Vagina (tissue), 2 donors: ENCODE measurements at regions not wholly inside any gene's neighbourhood (a gene's known extent, or its start where the extent isn't known, plus 50 kb on each side); places are given as distances from the start of the nearest gene placed in this dataset.

ENCODE experiments used
- DNase-seq, 2 donors: peaks; one replicate each; pipeline ENCODE4 v3.0.0-alpha.2; 2017; ENCODE audit errors: extremely low spot score in 2 of 2
- H3K27ac ChIP-seq: fragments of 200-600 bp; sonication (generic); one replicate; pipeline ENCODE4 v1.5.1; 2019
- H3K27me3 ChIP-seq: fragments of 200-600 bp; sonication (generic); one replicate; pipeline ENCODE4 v1.5.1; 2019
- H3K36me3 ChIP-seq, 2 donors: fragments of 200-600 bp; sonication (generic); one replicate each; pipeline ENCODE4 v1.5.1; 2017 to 2019
- H3K4me1 ChIP-seq: fragments of 200-600 bp; sonication (generic); one replicate; pipeline ENCODE4 v1.5.1; 2019
- H3K4me3 ChIP-seq, 2 donors: fragments of 200-600 bp; sonication (generic); 1 replicate in 1 of 2; 2 replicates in 1 of 2; pipeline ENCODE4 v1.5.1; 2016 to 2019
- H3K9me3 ChIP-seq: fragments of 200-600 bp; sonication (generic); one replicate; pipeline ENCODE4 v1.5.1; 2019
- POLR2A ChIP-seq, 2 donors: fragments of 450-650 bp; IDR thresholded peaks; one replicate each; pipeline ENCODE4 v1.6.1; 2017; ENCODE audit warnings: antibody characterized with exemption in 2 of 2, mild to moderate bottlenecking in 2 of 2, moderate library complexity in 2 of 2
- POLR2AphosphoS5 ChIP-seq, 2 donors: sonication (generic); formaldehyde crosslinking; IDR thresholded peaks; one replicate each; pipeline ENCODE4 v1.9.0; 2017; ENCODE audit warnings: antibody characterized with exemption in 2 of 2, mild to moderate bottlenecking in 2 of 2, low read depth in 1 of 2; ENCODE audit not compliant: insufficient read depth in 1 of 2
- intact Hi-C: fragments of 100-400 bp; cut with DNase I; formaldehyde crosslinking; loops from one replicate; pipeline ENCODE4 v1.15.1; 2023
- TF ChIP-seq, protein P1 (sequence below), 3 experiments: fragments of 450-650 bp in 2 of 3; fragments of 200-600 bp in 1 of 3; sonication (generic) in 1 of 3; IDR thresholded peaks; one replicate each; pipeline ENCODE4 v1.5.1; 2017 to 2019; ENCODE audit warnings: antibody characterized with exemption in 3 of 3, mild to moderate bottlenecking in 2 of 3, moderate library complexity in 2 of 3

DNA sequence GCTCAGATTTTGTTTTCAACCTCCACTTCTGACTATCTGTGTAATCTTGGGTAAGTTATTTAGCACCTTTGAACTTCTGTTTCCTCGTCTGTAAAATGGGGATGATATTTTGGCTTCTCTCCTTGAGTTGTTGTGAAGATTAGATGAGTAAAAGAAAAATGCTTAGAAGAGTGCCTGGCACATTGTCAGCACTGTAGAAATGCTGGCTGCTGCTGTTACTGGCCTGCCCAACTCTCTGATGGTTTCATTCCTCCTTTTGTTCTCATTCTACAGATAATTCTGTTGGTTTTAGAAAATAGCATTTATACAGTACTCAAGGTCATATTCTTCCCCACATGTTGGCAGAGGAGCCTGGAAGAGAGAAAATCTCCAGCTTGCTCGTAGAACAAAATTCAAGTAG is 547.2 kb upstream of the JAG1 start:
- DNase-seq, result no peak
- H3K27me3 ChIP-seq, result no peaks in the 10 kb centered on the region
- intact Hi-C loops, result no loop called here

DNA sequence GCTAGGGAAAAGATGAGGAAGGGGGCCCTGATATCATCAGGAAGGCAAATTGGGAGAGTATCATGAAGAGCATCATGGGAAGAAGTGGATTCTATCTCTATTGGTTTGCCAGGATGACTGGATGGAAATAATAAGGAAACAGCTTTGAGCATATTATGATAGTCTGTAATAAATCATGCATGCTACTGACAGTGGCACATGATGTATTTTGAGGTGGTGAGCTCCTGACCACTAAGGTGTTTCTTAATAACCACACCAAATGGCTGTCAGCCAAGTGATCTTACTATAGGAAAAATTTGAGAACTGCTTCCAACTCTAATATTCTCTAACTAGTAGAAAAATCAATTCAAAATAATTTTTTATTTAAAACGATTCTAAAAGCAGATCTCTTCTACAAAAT is 548.4 kb upstream of the JAG1 start:
- no peak for DNase-seq
- H3K9me3 ChIP-seq, result no peaks in the 10 kb centered on the region
- H3K27me3 ChIP-seq, result no peaks in the 10 kb centered on the region
- H3K4me1 ChIP-seq, result peaks cover 6% of the 10 kb centered on the region
- H3K4me3 ChIP-seq, result no peak overlapping the region
- no peak overlapping the region for H3K27ac ChIP-seq
- intact Hi-C loops, result no loop called here
- no peak for TF ChIP-seq POLR2AphosphoS5 (IDR thresholded peaks at IDR 0.05; ENCODE audit: insufficient read depth in 1 of 2, low read depth in 1 of 2)
- TF ChIP-seq POLR2A (IDR thresholded peaks at IDR 0.05), result no peak
- TF ChIP-seq, protein P1, sequence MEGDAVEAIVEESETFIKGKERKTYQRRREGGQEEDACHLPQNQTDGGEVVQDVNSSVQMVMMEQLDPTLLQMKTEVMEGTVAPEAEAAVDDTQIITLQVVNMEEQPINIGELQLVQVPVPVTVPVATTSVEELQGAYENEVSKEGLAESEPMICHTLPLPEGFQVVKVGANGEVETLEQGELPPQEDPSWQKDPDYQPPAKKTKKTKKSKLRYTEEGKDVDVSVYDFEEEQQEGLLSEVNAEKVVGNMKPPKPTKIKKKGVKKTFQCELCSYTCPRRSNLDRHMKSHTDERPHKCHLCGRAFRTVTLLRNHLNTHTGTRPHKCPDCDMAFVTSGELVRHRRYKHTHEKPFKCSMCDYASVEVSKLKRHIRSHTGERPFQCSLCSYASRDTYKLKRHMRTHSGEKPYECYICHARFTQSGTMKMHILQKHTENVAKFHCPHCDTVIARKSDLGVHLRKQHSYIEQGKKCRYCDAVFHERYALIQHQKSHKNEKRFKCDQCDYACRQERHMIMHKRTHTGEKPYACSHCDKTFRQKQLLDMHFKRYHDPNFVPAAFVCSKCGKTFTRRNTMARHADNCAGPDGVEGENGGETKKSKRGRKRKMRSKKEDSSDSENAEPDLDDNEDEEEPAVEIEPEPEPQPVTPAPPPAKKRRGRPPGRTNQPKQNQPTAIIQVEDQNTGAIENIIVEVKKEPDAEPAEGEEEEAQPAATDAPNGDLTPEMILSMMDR (IDR thresholded peaks at IDR 0.05), result no peak
- no peaks in the 10 kb centered on the region for H3K36me3 ChIP-seq

More for the DNA sequence above, 547.2 kb upstream of the JAG1 start:
- TF ChIP-seq, protein P1 (IDR thresholded peaks at IDR 0.05), result no peak
- TF ChIP-seq POLR2A (IDR thresholded peaks at IDR 0.05) (no peak), POLR2AphosphoS5 (IDR thresholded peaks at IDR 0.05; ENCODE audit: insufficient read depth in 1 of 2, low read depth in 1 of 2) (no peak)
- Histone ChIP-seq H3K4me3 (no peak overlapping the region), H3K4me1 (peaks cover 15% of the 10 kb centered on the region), H3K36me3 (no peaks in the 10 kb centered on the region), H3K27ac (no peak overlapping the region), H3K9me3 (no peaks in the 10 kb centered on the region)

DNA sequence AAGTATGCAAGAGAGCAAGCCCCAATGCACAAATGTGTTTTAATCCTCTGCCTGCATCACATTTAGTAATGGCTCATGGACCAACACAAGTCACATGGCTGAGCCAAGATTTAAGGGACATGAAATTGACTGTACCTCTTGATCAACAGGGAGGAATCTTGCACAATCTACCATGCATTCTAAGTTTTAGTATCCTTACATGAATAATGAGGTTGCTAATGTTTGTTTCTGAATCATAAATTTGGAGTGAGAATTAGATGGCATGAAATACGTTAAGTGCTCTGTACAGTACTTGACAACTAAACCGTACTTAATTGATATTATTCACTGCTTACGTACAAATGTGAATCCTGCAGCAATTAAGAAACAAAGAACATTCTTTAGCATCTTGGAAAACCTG is 553.8 kb upstream of the JAG1 start:
- no peaks in the 10 kb centered on the region for H3K27me3 ChIP-seq
- TF ChIP-seq POLR2AphosphoS5 (IDR thresholded peaks at IDR 0.05; ENCODE audit: insufficient read depth in 1 of 2, low read depth in 1 of 2), result no peak
- TF ChIP-seq POLR2A (IDR thresholded peaks at IDR 0.05), result no peak
- TF ChIP-seq, protein P1 (IDR thresholded peaks at IDR 0.05), result no peak
- no peak overlapping the region for H3K27ac ChIP-seq
- H3K36me3 ChIP-seq, result no peaks in the 10 kb centered on the region
- H3K9me3 ChIP-seq, result no peaks in the 10 kb centered on the region
- no peak for DNase-seq
- no peak overlapping the region for H3K4me3 ChIP-seq
- intact Hi-C loops, result no loop called here
- peaks cover 7% of the 10 kb centered on the region for H3K4me1 ChIP-seq

DNA sequence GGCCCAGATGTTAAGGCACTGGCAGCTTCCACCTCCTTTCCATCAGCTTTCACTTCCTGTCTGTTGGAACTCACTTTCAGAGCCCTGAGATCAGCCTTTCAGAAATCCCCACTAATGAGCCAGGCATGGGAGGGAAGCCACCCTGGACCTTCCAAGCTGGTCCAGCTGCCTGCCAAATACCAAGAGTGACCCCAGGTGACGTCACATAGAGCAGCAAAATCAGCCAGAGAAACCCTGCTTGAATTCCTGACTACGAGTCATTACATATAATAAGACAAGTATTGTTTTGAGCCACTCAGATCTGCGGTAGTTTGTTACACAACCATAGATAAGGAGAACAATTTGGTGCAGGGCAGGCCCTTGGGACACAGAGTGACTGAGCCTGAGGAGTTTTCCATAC is 556.0 kb upstream of the JAG1 start:
- no peak overlapping the region for H3K27ac ChIP-seq
- no peak overlapping the region for H3K4me3 ChIP-seq
- no peaks in the 10 kb centered on the region for H3K27me3 ChIP-seq
- peaks cover 17% of the 10 kb centered on the region for H3K4me1 ChIP-seq
- no peaks in the 10 kb centered on the region for H3K36me3 ChIP-seq
- TF ChIP-seq, protein P1 (IDR thresholded peaks at IDR 0.05), result no peak
- TF ChIP-seq POLR2AphosphoS5 (IDR thresholded peaks at IDR 0.05; ENCODE audit: insufficient read depth in 1 of 2, low read depth in 1 of 2) (no peak), POLR2A (IDR thresholded peaks at IDR 0.05) (no peak)
- no peaks in the 10 kb centered on the region for H3K9me3 ChIP-seq
- intact Hi-C loops, result no loop called here
- no peak for DNase-seq

- H3K36me3 ChIP-seq, result no peaks in the 10 kb centered on the region
- DNase-seq, result no peak
- no peak overlapping the region for H3K27ac ChIP-seq
- H3K4me1 ChIP-seq, result peaks cover 23% of the 10 kb centered on the region
- no peaks in the 10 kb centered on the region for H3K9me3 ChIP-seq
- no peaks in the 10 kb centered on the region for H3K27me3 ChIP-seq
- TF ChIP-seq POLR2AphosphoS5 (IDR thresholded peaks at IDR 0.05; ENCODE audit: insufficient read depth in 1 of 2, low read depth in 1 of 2) (no peak), POLR2A (IDR thresholded peaks at IDR 0.05) (no peak)
- TF ChIP-seq, protein P1 (IDR thresholded peaks at IDR 0.05), result no peak
- no peak overlapping the region for H3K4me3 ChIP-seq
- intact Hi-C loops, result no loop called here
Observed at GRCh38 chr20:11230999-11231398, 557.2 kb upstream of the JAG1 start.
